GM13976 (cell line): ENCODE measurements at regions not wholly inside any gene's neighbourhood (a gene's known extent, or its start where the extent isn't known, plus 50 kb on each side); places are given as distances from the start of the nearest gene placed in this dataset.

Experiments used
- DNase-seq: peaks from one replicate; pipeline ENCODE4 v3.0.0; 2012; ENCODE audit warnings: low spot score
- in situ Hi-C: fragments of 300-500 bp; cut with MboI; formaldehyde crosslinking; loops from one replicate; pipeline ENCODE4 v1.12.0; 2022; ENCODE audit warnings: low sequenced_read_pairs, mixed read lengths, inconsistent platforms; ENCODE audit not compliant: unreplicated experiment
- TF ChIP-seq, protein P1 (sequence below): IDR thresholded peaks from 2 replicates; pipeline ENCODE4 v1.5.1; 2012; ENCODE audit warnings: borderline replicate concordance, mild to moderate bottlenecking; ENCODE audit not compliant: insufficient read depth; ENCODE audit errors: extremely low read depth, missing control alignments, control extremely low read depth

DNA sequence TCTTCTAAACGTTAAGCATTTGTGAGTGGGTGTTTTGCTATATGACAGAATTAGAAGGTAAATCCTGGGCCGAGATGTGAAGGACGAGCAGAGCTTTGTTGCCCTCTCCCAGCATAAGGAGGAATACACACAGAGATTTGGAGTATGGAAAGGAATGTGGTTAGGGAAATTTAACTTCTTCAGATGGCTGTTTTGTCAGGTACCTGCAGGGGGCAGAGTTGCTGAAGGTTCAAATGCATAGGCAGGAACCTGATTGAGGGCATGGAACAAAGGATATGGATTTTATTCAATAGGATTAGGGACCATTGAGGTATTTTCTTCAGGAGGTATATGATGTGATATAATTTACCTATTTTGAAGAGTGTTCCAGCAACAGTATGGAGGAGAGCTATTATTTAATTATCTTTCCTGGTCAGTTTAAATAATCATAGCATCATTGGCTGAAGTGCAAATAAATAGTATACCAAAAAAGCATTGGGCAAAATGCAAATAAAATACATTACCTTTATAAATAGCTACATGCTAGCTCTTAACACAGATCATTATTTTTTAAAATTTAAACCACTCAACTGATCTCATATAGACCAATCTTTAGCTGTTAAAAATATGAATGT, 143.6 kb downstream of the SLIT2 start:
- in situ Hi-C loops, result no loop called here
- TF ChIP-seq, protein P1, sequence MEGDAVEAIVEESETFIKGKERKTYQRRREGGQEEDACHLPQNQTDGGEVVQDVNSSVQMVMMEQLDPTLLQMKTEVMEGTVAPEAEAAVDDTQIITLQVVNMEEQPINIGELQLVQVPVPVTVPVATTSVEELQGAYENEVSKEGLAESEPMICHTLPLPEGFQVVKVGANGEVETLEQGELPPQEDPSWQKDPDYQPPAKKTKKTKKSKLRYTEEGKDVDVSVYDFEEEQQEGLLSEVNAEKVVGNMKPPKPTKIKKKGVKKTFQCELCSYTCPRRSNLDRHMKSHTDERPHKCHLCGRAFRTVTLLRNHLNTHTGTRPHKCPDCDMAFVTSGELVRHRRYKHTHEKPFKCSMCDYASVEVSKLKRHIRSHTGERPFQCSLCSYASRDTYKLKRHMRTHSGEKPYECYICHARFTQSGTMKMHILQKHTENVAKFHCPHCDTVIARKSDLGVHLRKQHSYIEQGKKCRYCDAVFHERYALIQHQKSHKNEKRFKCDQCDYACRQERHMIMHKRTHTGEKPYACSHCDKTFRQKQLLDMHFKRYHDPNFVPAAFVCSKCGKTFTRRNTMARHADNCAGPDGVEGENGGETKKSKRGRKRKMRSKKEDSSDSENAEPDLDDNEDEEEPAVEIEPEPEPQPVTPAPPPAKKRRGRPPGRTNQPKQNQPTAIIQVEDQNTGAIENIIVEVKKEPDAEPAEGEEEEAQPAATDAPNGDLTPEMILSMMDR, result peak; percentile 49
- no peak for DNase-seq

DNA sequence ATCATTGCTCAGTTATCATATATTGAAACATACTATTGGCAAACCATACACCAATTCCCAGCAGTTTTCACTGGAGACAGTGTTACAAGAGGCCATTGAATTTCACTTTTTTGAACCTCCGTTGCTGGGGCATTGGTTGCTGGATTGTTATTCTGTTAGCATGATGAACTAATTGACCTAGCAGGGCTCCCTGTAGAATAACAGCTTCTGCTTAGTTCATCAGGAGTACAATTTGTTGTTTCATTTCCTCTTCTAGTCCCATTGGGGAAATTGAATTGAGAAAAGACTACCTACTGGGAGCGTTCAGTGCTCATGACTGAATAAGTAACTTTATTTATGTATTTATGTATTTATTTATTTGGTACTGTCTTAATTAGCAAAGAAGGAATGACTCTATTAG, 151.6 kb downstream of the SLIT2 start:
- in situ Hi-C loops, result no loop called here
- TF ChIP-seq, protein P1, result no peak
- DNase-seq, result no peak

DNA sequence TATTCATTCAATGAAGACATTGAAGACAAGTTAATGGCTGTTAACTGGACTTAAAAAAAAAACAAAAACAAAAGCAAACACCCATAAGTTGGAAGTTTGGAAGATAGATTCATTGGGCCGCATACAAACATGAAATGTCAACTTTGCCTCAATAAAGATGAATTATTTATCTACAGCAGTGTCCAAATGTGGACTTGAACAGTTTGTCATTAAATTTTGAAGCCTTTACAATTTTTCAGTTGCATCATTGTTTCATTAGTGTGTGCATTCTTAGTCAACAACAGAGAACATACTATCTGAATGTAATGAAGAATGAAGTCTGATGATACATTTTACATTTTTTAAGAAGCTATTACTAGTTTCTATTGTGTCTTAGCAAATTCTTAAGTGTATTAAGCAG, 152.1 kb downstream of the SLIT2 start:
- in situ Hi-C loops, result no loop called here
- no peak for DNase-seq
- TF ChIP-seq, protein P1, result no peak

DNA sequence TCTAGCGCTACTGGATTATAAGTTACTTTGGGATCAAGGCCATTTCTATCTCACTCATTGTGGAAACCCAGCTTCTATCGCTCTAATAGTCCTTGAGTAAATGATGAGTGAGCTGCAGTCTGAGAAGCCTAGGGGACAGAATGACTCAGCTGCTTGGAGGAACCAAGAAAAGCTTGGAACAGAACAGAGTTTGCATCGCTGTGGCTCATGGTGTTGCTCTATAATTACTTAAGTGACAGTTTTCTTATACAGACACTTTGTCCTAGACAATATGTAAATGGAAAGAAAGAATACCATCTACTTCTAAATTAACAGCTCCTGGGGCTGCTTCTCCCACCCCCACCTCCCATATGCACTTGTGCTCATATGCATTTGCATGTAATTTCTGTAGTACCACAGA, 156.9 kb downstream of the SLIT2 start:
- TF ChIP-seq, protein P1, result no peak
- no peak for DNase-seq
- in situ Hi-C loops, result no loop called here

DNA sequence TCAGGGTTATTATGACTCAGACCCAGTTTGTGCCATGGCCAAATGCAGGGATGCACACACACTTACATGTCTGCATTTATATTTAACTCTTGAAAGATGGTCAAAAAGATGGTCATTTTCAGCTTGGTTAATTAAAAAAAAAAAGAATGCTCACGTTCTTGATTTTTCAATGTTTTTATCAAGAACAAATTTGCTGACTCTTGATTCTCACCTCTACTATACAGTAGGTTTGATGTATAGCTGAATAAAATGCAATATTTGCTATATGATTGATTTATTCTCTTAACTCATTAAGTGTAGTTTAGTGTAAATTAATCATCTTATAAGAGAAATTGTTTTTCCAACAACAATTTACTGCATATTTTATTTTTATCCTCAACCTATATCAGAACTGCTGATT, 160.4 kb downstream of the SLIT2 start:
- no peak for DNase-seq
- TF ChIP-seq, protein P1, result no peak
- in situ Hi-C loops, result no loop called here

DNA sequence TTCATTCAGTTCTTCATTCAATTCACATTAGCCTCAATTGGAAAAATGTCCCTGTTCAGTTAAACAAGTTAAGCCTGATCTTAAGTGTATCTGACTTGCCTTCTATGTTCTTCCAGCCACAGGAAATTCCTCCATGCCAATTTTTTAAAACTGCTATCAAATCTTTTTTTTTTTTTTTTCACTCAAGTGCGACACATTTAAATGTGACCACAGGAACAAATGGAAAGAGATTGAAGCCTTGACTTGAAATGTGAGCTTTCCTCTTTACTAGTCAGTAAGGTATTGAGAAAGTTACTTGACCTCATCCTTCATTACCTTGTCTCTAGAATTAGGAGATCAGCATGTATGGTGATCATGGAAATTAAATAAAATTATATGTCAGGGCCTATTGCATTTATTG, 165.1 kb downstream of the SLIT2 start:
- in situ Hi-C loops, result no loop called here
- TF ChIP-seq, protein P1, result no peak
- no peak for DNase-seq

DNA sequence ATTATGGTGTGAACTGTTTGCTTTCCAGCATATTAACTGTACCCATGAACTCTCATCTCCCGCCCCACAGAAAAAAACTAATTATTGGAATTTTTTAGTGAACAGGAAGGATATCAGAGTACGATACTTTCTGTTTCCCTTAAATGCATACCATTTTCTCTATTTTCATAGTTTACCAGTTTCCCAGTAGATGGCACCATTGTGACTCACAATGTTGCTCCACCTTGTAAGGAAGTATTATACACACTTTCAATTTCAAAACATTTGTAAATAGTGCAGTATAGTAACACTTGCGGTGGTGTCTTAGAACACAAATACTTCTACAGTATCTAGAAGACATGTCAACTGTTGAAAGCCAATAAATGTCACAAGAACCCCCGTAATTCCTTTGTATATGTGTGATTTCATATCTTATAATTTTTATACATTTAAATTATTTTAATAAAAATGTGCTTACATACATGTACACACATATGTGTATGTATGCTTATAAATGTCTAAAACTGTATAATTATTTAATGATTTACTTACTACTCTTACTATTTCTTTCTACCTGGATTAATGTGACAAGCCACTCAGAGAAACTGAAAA, 167.3 kb downstream of the SLIT2 start:
- TF ChIP-seq, protein P1, result peak; percentile 63
- peak; percentile 34 for DNase-seq
- in situ Hi-C loops, result no loop called here
